B cell (primary cell): ENCODE measurements at regions not wholly inside any gene's neighbourhood (a gene's known extent, or its start where the extent isn't known, plus 50 kb on each side); places are given as distances from the start of the nearest gene placed in this dataset.

Source experiments
- ATAC-seq: fragments of 200-7000 bp; cut with Tn5 transposase; one replicate; pipeline ENCODE4 v1.10.0; 2021; ENCODE audit warnings: low read depth, mild to moderate bottlenecking, moderate number of reproducible peaks, moderate library complexity
- CTCF ChIA-PET: fragments of 350-600 bp; sonication (Branson Sonifier 250); formaldehyde crosslinking; loops from one replicate; lab custom pipeline; 2021; ENCODE audit warnings: antibody characterized with exemption, inconsistent platforms; lab: Charles Lee
- POLR2A ChIA-PET: fragments of 350-600 bp; sonication (Branson Sonifier 250); formaldehyde crosslinking; loops from one replicate; lab custom pipeline; 2021; ENCODE audit warnings: antibody characterized with exemption; lab: Charles Lee
- DNase-seq: peaks from one replicate; pipeline ENCODE4 v3.0.0; 2013
- H2AFZ ChIP-seq: 2 replicates; pipeline ENCODE4 v1.6.1; 2012; ENCODE audit warnings: mild to moderate bottlenecking, low read depth, low read length; ENCODE audit not compliant: insufficient read depth, poor library complexity, severe bottlenecking
- H3K27ac ChIP-seq, 2 donors: 1 replicate in 1 of 2; 2 replicates in 1 of 2; pipeline ENCODE4 v1.5.1; 2012 to 2013; ENCODE audit warnings: low read length in 2 of 2, mild to moderate bottlenecking in 2 of 2, moderate library complexity in 1 of 2
- H3K27me3 ChIP-seq, 4 experiments: fragments of 200-600 bp in 1 of 4; sonication (generic) in 1 of 4; replicated peaks in 1 of 4; 1 replicate in 2 of 4; 2 replicates in 2 of 4; pipeline versions ENCODE4 v1.6.1 to v1.7.0; 2013 to 2016; ENCODE audit warnings: low read length in 3 of 4, mild to moderate bottlenecking in 2 of 4, mixed read lengths in 1 of 4, moderate library complexity in 1 of 4; ENCODE audit not compliant: insufficient read depth in 4 of 4, control insufficient read depth in 3 of 4; ENCODE audit errors: control extremely low read depth in 1 of 4
- H3K36me3 ChIP-seq, 2 experiments: replicated peaks in 1 of 2; 1 replicate in 1 of 2; 2 replicates in 1 of 2; pipeline versions ENCODE4 v1.6.1 to v1.7.1; 2013; ENCODE audit warnings: low read length in 1 of 2; ENCODE audit not compliant: insufficient read depth in 2 of 2, control insufficient read depth in 1 of 2; ENCODE audit errors: control extremely low read depth in 1 of 2, extremely low read depth in 1 of 2
- H3K4me1 ChIP-seq, 2 donors: fragments of 200-600 bp in 1 of 2; sonication (generic) in 1 of 2; 1 replicate in 1 of 2; 2 replicates in 1 of 2; pipeline versions ENCODE4 v1.5.1 to v1.6.1; 2013 to 2017; ENCODE audit warnings: low read length in 2 of 2; ENCODE audit not compliant: control insufficient read depth in 2 of 2, insufficient read depth in 2 of 2
- H3K4me2 ChIP-seq: replicated peaks from 2 replicates; pipeline ENCODE3; 2012; ENCODE audit warnings: mild to moderate bottlenecking, low read depth, low read length; ENCODE audit not compliant: poor library complexity, severe bottlenecking
- H3K4me3 ChIP-seq, 5 experiments: fragments of 200-600 bp in 1 of 5; sonication (generic) in 1 of 5; 1 replicate in 3 of 5; 2 replicates in 2 of 5; pipeline versions ENCODE4 v1.5.1 to v1.7.0; 2011 to 2016; ENCODE audit warnings: low read length in 4 of 5, mild to moderate bottlenecking in 4 of 5, low read depth in 2 of 5, control low read depth in 1 of 5, moderate library complexity in 1 of 5; ENCODE audit not compliant: insufficient read depth in 1 of 5; ENCODE audit errors: control extremely low read depth in 1 of 5, extremely low read depth in 1 of 5
- H3K79me2 ChIP-seq: fragments of 200-600 bp; sonication (generic); one replicate; pipeline ENCODE4 v1.6.0; 2016; ENCODE audit warnings: low read length; ENCODE audit not compliant: control insufficient read depth, insufficient read depth
- H3K9ac ChIP-seq: fragments of 200-600 bp; sonication (generic); 2 replicates; pipeline ENCODE4 v1.6.1; 2017; ENCODE audit warnings: mild to moderate bottlenecking, low read length, moderate library complexity
- H3K9me3 ChIP-seq, 3 donors: one replicate each; pipeline versions ENCODE4 v1.6.1 to v1.7.1; 2013; ENCODE audit warnings: low read length in 2 of 3; ENCODE audit not compliant: control insufficient read depth in 2 of 3, insufficient read depth in 1 of 3; ENCODE audit errors: control extremely low read depth in 1 of 3
- H4K20me1 ChIP-seq: 2 replicates; pipeline ENCODE4 v1.6.0; 2012; ENCODE audit warnings: mild to moderate bottlenecking, low read length; ENCODE audit not compliant: insufficient read depth, control insufficient read depth, poor library complexity, severe bottlenecking
- H3K27ac Mint-ChIP-seq: one replicate; pipeline ENCODE4 v1.8.0; 2021; ENCODE audit warnings: mixed read lengths
- H3K27me3 Mint-ChIP-seq: one replicate; pipeline ENCODE4 v1.8.0; 2021; ENCODE audit warnings: mixed read lengths
- H3K4me1 Mint-ChIP-seq: one replicate; pipeline ENCODE4 v1.8.0; 2021; ENCODE audit warnings: mixed read lengths
- H3K4me3 Mint-ChIP-seq: one replicate; pipeline ENCODE4 v1.8.0; 2021; ENCODE audit warnings: mixed read lengths
- H3K9me3 Mint-ChIP-seq: one replicate; pipeline ENCODE4 v1.8.0; 2022; ENCODE audit warnings: mixed read lengths; ENCODE audit not compliant: insufficient read depth
- EZH2 ChIP-seq: IDR thresholded peaks from 2 replicates; pipeline ENCODE4 v1.6.1; 2012; ENCODE audit warnings: borderline replicate concordance, low read depth, mild to moderate bottlenecking, moderate library complexity, low read length; ENCODE audit not compliant: insufficient read depth, poor library complexity, severe bottlenecking
- WGBS: methylation state at CpG from one replicate; pipeline ENCODE4 v1.1.5; 2013; ENCODE audit warnings: missing lambda C conversion rate; ENCODE audit not compliant: insufficient coverage; 5-methylcytosine and 5-hydroxymethylcytosine counted together
- intact Hi-C: fragments of 100-400 bp; cut with micrococcal nuclease; formaldehyde crosslinking; loops from one replicate; pipeline ENCODE4 v1.10.0; 2022
- TF ChIP-seq, protein P1 (sequence below): fragments of 200-600 bp; IDR thresholded peaks from one replicate; pipeline ENCODE4 v1.8.0; 2022; ENCODE audit warnings: antibody characterized with exemption, mild to moderate bottlenecking

DNA sequence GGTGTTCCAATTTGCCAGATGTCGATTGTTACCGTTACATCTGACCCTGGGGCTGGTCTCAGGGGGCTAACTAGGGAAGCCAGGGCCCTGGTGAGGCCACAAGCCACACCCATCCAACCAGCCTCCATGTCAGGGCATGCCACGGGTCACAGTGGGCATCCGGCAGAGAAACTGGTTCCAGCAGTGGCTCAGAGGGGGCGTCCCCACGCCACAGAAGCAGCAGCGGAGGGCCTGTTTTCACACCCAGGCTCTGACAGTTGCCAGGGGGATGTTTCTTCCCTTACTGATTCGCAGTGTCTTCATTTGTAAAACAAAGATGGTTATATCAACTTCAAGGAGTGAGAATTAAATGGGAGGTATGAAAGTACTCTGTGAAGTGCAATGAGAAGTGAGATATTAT is 75.0 kb upstream of the COX20 start:
- Histone ChIP-seq H3K36me3 (no peaks in the 10 kb centered on the region), H3K9me3 (no peaks in the 10 kb centered on the region), H2AFZ (no peak overlapping the region), H3K4me2 (no peak overlapping the region), H3K4me1 (no peaks in the 10 kb centered on the region), H3K4me3 (no peak overlapping the region), H3K79me2 (no peaks in the 10 kb centered on the region), H3K27me3 (no peaks in the 10 kb centered on the region), H4K20me1 (no peaks in the 10 kb centered on the region), H3K27ac (no peak overlapping the region), H3K9ac (no peak overlapping the region)
- ChIA-PET POLR2A (no interaction called here), CTCF (no interaction called here)
- H3K27me3 Mint-ChIP-seq: peaks cover 15% of the 10 kb centered on the region
- no peak for ATAC-seq
- H3K27ac Mint-ChIP-seq: no peak overlapping the region
- H3K4me1 Mint-ChIP-seq: peaks cover 5% of the 10 kb centered on the region
- H3K9me3 Mint-ChIP-seq: peaks cover 4% of the 10 kb centered on the region
- intact Hi-C loops: no loop called here
- 76% methylated on average over 2 of the region's 8 CpGs for WGBS
- no peak for TF ChIP-seq EZH2
- TF ChIP-seq, protein P1, sequence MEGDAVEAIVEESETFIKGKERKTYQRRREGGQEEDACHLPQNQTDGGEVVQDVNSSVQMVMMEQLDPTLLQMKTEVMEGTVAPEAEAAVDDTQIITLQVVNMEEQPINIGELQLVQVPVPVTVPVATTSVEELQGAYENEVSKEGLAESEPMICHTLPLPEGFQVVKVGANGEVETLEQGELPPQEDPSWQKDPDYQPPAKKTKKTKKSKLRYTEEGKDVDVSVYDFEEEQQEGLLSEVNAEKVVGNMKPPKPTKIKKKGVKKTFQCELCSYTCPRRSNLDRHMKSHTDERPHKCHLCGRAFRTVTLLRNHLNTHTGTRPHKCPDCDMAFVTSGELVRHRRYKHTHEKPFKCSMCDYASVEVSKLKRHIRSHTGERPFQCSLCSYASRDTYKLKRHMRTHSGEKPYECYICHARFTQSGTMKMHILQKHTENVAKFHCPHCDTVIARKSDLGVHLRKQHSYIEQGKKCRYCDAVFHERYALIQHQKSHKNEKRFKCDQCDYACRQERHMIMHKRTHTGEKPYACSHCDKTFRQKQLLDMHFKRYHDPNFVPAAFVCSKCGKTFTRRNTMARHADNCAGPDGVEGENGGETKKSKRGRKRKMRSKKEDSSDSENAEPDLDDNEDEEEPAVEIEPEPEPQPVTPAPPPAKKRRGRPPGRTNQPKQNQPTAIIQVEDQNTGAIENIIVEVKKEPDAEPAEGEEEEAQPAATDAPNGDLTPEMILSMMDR: no peak
- no peak for DNase-seq
- no peak overlapping the region for H3K4me3 Mint-ChIP-seq

DNA sequence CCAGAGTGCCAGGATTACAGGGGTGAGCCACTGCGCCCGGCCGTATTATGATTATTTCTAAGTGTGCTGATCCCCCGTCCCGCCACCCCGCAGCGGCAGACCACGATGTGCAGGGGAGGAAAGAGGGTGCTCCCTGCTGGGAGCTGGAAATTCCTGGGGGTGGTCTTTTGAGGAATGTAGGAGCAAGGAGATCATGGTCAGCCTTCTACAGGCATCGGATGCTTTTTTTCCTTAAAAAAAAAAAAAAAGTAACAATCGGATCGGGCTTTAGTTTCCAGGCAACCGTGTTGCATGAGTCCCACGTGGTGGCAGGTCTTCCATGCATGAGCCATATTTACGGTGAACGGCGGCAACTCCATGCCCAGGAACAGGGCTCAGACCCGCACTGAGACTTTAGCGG is 74.2 kb upstream of the COX20 start:
- no peak overlapping the region for H3K4me3 ChIP-seq
- no peaks in the 10 kb centered on the region for H3K27me3 ChIP-seq
- no peak for DNase-seq
- H3K4me3 Mint-ChIP-seq: no peak overlapping the region
- TF ChIP-seq, protein P1: no peak
- TF ChIP-seq EZH2: no peak
- no peaks in the 10 kb centered on the region for H3K9me3 ChIP-seq
- no peaks in the 10 kb centered on the region for H4K20me1 ChIP-seq
- no peak for ATAC-seq
- no peak overlapping the region for H3K27ac ChIP-seq
- no peak overlapping the region for H3K4me2 ChIP-seq
- H3K36me3 ChIP-seq: no peaks in the 10 kb centered on the region
- H2AFZ ChIP-seq: no peak overlapping the region
- ChIA-PET POLR2A (no interaction called here), CTCF (no interaction called here)
- peaks cover 4% of the 10 kb centered on the region for H3K9me3 Mint-ChIP-seq
- WGBS: 94% methylated on average over 13 of the region's 18 CpGs
- peaks cover 17% of the 10 kb centered on the region for H3K27me3 Mint-ChIP-seq
- H3K79me2 ChIP-seq: no peaks in the 10 kb centered on the region
- H3K4me1 Mint-ChIP-seq: peaks cover 5% of the 10 kb centered on the region
- no peak overlapping the region for H3K9ac ChIP-seq
- no peak overlapping the region for H3K27ac Mint-ChIP-seq
- intact Hi-C loops: no loop called here
- no peaks in the 10 kb centered on the region for H3K4me1 ChIP-seq
